CD4-positive, alpha-beta T cell (primary cell): ENCODE measurements at regions not wholly inside any gene's neighbourhood (a gene's known extent, or its start where the extent isn't known, plus 50 kb on each side); places are given as distances from the start of the nearest gene placed in this dataset.

Experiments
- ATAC-seq: fragments of 200-7000 bp; cut with Tn5 transposase; one replicate; pipeline ENCODE4 v1.10.0; 2022; ENCODE audit warnings: mild to moderate bottlenecking; ENCODE audit not compliant: poor library complexity
- CTCF ChIA-PET: fragments of 350-600 bp; sonication (Branson Sonifier 250); formaldehyde crosslinking; loops from one replicate; lab custom pipeline; 2021; ENCODE audit warnings: antibody characterized with exemption, inconsistent platforms; lab: Charles Lee
- POLR2A ChIA-PET: fragments of 350-600 bp; sonication (Branson Sonifier 250); formaldehyde crosslinking; loops from one replicate; lab custom pipeline; 2021; ENCODE audit warnings: antibody characterized with exemption, inconsistent platforms; lab: Charles Lee
- DNase-seq, 14 experiments: peaks; one replicate each; pipeline ENCODE4 v3.0.0-alpha.2; 2013 to 2020; ENCODE audit warnings: mixed read lengths in 2 of 14
- H3K27ac ChIP-seq, 2 donors: one replicate each; pipeline versions ENCODE4 v1.5.1 to v1.7.0; 2013; ENCODE audit warnings: low read length in 2 of 2, low read depth in 1 of 2, mild to moderate bottlenecking in 1 of 2
- H3K27me3 ChIP-seq, 2 experiments: 1 replicate in 1 of 2; 2 replicates in 1 of 2; pipeline versions ENCODE4 v1.6.1 to v1.7.0; 2013; ENCODE audit warnings: low read length in 2 of 2, control low read depth in 1 of 2, mild to moderate bottlenecking in 1 of 2, moderate library complexity in 1 of 2; ENCODE audit not compliant: insufficient read depth in 2 of 2, control insufficient read depth in 1 of 2
- H3K36me3 ChIP-seq: one replicate; pipeline ENCODE4 v1.6.1; 2013; ENCODE audit warnings: low read length, control low read depth; ENCODE audit not compliant: insufficient read depth
- H3K4me1 ChIP-seq: one replicate; pipeline ENCODE4 v1.6.1; 2013; ENCODE audit warnings: low read length, control low read depth; ENCODE audit not compliant: insufficient read depth
- H3K4me3 ChIP-seq: one replicate; pipeline ENCODE4 v1.5.1; 2013; ENCODE audit warnings: mild to moderate bottlenecking, low read length, moderate library complexity
- H3K9me3 ChIP-seq, 2 experiments: 1 replicate in 1 of 2; 2 replicates in 1 of 2; pipeline versions ENCODE4 v1.6.1 to v1.7.0; 2013; ENCODE audit warnings: low read length in 2 of 2, mild to moderate bottlenecking in 2 of 2, control low read depth in 1 of 2, moderate library complexity in 1 of 2; ENCODE audit not compliant: control insufficient read depth in 1 of 2, insufficient read depth in 1 of 2
- H3K27ac Mint-ChIP-seq: one replicate; pipeline ENCODE4 v1.8.0; 2020; ENCODE audit warnings: mixed read lengths
- H3K27me3 Mint-ChIP-seq: one replicate; pipeline ENCODE4 v1.8.0; 2021; ENCODE audit warnings: mixed read lengths
- H3K36me3 Mint-ChIP-seq: one replicate; pipeline ENCODE4 v1.8.0; 2021; ENCODE audit warnings: low read depth, mixed read lengths
- H3K4me1 Mint-ChIP-seq: one replicate; pipeline ENCODE4 v1.8.0; 2021; ENCODE audit warnings: low read depth, mixed read lengths
- H3K4me3 Mint-ChIP-seq: one replicate; pipeline ENCODE4 v1.8.0; 2020; ENCODE audit warnings: mild to moderate bottlenecking, mixed read lengths
- H3K9me3 Mint-ChIP-seq: one replicate; pipeline ENCODE4 v1.8.0; 2020; ENCODE audit warnings: mixed read lengths
- intact Hi-C, 2 experiments: fragments of 100-400 bp; cut with DNase I in 1 of 2; cut with micrococcal nuclease in 1 of 2; formaldehyde crosslinking; loops; one replicate each; pipeline versions ENCODE4 v1.15.1 to v1.9.0; 2023 to 2025; cut with DNase I, micrococcal nuclease
- TF ChIP-seq, protein P1 (sequence below): fragments of 200-600 bp; IDR thresholded peaks from one replicate; pipeline ENCODE4 v1.8.0; 2022; ENCODE audit warnings: antibody characterized with exemption, mild to moderate bottlenecking

DNA sequence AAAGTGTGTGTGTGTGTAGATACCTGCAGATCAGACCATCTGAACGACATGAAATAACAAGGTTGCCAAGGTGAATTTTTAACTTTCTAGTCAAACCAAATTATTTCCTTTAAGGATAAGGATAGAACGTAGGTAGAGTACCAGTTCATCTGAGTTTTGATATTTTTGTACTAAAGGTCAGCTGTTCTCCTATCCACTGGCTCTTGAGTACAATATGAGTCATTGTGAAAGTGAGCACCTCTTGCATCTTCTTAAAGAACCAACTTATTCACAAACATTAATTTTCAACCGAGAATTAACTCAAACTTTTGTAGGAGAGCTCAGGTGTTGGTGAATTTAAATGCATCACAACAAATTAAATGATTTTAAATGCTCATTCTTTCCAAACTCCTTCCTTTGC, 71.5 kb downstream of the IFI44 start:
- intact Hi-C loops = no loop called here
- POLR2A ChIA-PET = no interaction called here

DNA sequence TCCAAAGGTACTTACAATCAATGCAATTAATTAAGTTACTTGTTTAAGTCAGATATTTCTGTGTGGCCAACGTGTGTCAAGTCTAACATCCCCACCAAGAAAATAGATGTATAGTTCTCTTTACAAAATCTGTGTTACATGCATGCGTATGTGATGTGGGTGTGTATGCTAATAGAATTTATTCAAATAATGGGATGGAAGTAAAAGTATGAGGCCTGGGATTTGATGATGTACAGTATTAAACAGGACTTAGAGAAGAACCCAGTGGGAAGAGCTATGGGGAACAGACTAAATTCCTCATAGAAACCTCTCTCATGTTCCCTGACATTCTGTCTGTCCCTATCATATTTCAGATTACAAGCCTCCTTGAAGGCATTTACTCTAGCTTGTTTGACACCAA, 72.5 kb downstream of the IFI44 start:
- no peak overlapping the region for H3K27ac Mint-ChIP-seq
- Histone ChIP-seq H3K27me3 (no peaks in the 10 kb centered on the region), H3K4me1 (no peaks in the 10 kb centered on the region), H3K4me3 (no peak overlapping the region), H3K9me3 (no peaks in the 10 kb centered on the region), H3K36me3 (no peaks in the 10 kb centered on the region), H3K27ac (no peak overlapping the region)
- no peaks in the 10 kb centered on the region for H3K4me1 Mint-ChIP-seq
- H3K9me3 Mint-ChIP-seq = no peaks in the 10 kb centered on the region
- intact Hi-C loops = no loop called here
- ATAC-seq (no peak), DNase-seq (no peak)
- CTCF ChIA-PET = no interaction called here
- TF ChIP-seq, protein P1, sequence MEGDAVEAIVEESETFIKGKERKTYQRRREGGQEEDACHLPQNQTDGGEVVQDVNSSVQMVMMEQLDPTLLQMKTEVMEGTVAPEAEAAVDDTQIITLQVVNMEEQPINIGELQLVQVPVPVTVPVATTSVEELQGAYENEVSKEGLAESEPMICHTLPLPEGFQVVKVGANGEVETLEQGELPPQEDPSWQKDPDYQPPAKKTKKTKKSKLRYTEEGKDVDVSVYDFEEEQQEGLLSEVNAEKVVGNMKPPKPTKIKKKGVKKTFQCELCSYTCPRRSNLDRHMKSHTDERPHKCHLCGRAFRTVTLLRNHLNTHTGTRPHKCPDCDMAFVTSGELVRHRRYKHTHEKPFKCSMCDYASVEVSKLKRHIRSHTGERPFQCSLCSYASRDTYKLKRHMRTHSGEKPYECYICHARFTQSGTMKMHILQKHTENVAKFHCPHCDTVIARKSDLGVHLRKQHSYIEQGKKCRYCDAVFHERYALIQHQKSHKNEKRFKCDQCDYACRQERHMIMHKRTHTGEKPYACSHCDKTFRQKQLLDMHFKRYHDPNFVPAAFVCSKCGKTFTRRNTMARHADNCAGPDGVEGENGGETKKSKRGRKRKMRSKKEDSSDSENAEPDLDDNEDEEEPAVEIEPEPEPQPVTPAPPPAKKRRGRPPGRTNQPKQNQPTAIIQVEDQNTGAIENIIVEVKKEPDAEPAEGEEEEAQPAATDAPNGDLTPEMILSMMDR = no peak
- no peak overlapping the region for H3K4me3 Mint-ChIP-seq
- POLR2A ChIA-PET = no interaction called here
- H3K36me3 Mint-ChIP-seq = no peaks in the 10 kb centered on the region
- peaks cover 4% of the 10 kb centered on the region for H3K27me3 Mint-ChIP-seq

More for the DNA sequence above, 71.5 kb downstream of the IFI44 start:
- Mint-ChIP-seq H3K36me3 (no peaks in the 10 kb centered on the region), H3K27ac (no peak overlapping the region), H3K4me1 (no peaks in the 10 kb centered on the region), H3K27me3 (peaks cover 4% of the 10 kb centered on the region), H3K4me3 (no peak overlapping the region), H3K9me3 (no peaks in the 10 kb centered on the region)
- DNase-seq (no peak), ATAC-seq (no peak)
- H3K4me3 ChIP-seq = no peak overlapping the region
- H3K9me3 ChIP-seq = no peaks in the 10 kb centered on the region
- TF ChIP-seq, protein P1 = no peak
- H3K4me1 ChIP-seq = no peaks in the 10 kb centered on the region
- no peaks in the 10 kb centered on the region for H3K27me3 ChIP-seq
- H3K36me3 ChIP-seq = no peaks in the 10 kb centered on the region
- CTCF ChIA-PET = no interaction called here
- H3K27ac ChIP-seq = no peak overlapping the region

DNA sequence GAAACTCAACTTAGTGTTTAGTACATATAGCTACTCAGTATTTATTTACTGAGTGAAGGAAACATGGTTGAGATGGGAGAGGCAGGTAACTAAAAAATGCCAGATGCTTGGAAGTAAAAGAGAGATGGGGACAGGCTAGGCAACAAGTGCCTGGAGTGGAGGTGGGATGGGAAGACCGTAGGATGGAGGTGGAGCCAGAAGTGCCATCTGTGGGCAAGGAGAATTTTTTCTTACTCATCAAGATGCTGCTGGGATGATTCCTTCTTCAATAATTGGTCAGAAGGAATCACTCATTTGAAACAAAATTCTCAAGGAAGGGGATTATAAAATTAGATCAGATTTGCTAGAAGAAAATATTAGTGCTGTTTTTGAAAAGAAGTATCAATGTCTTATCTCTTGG, 72.9 kb downstream of the IFI44 start:
- no peak for ATAC-seq
- no peak overlapping the region for H3K4me3 Mint-ChIP-seq
- H3K27ac Mint-ChIP-seq = no peak overlapping the region
- intact Hi-C loops = no loop called here
- Histone ChIP-seq H3K4me3 (no peak overlapping the region), H3K4me1 (no peaks in the 10 kb centered on the region), H3K27ac (no peak overlapping the region), H3K36me3 (no peaks in the 10 kb centered on the region), H3K27me3 (no peaks in the 10 kb centered on the region), H3K9me3 (no peaks in the 10 kb centered on the region)
- TF ChIP-seq, protein P1 = no peak
- no peak for DNase-seq
- H3K9me3 Mint-ChIP-seq = no peaks in the 10 kb centered on the region
- H3K27me3 Mint-ChIP-seq = peaks cover 6% of the 10 kb centered on the region
- ChIA-PET POLR2A (no interaction called here), CTCF (no interaction called here)
- H3K4me1 Mint-ChIP-seq = no peaks in the 10 kb centered on the region
- no peaks in the 10 kb centered on the region for H3K36me3 Mint-ChIP-seq
